GM06990 (cell line): ENCODE measurements at regions not wholly inside any gene's neighbourhood (a gene's known extent, or its start where the extent isn't known, plus 50 kb on each side); places are given as distances from the start of the nearest gene placed in this dataset.

Source experiments
- DNase-seq: peaks from one replicate; pipeline ENCODE4 v3.0.0-alpha.2; 2011; ENCODE audit not compliant: insufficient read length; ENCODE audit errors: extremely low read depth
- H3K27me3 ChIP-seq: replicated peaks from 2 replicates; pipeline ENCODE4 v1.6.0; 2011; ENCODE audit warnings: low read length; ENCODE audit not compliant: control insufficient read depth, insufficient read depth
- H3K36me3 ChIP-seq: 2 replicates; pipeline ENCODE4 v1.5.1; 2011; ENCODE audit warnings: low read length; ENCODE audit not compliant: control insufficient read depth, insufficient read depth
- H3K4me3 ChIP-seq: replicated peaks from 2 replicates; pipeline ENCODE4 v1.5.1; 2011; ENCODE audit warnings: low read depth, mild to moderate bottlenecking, control low read depth, low read length
- TF ChIP-seq, protein P1 (sequence below): IDR thresholded peaks from 2 replicates; pipeline ENCODE4 v1.5.1; 2011; ENCODE audit warnings: low read length, control low read depth, mild to moderate bottlenecking, inconsistent platforms; ENCODE audit not compliant: insufficient read depth, poor library complexity, severe bottlenecking

DNA sequence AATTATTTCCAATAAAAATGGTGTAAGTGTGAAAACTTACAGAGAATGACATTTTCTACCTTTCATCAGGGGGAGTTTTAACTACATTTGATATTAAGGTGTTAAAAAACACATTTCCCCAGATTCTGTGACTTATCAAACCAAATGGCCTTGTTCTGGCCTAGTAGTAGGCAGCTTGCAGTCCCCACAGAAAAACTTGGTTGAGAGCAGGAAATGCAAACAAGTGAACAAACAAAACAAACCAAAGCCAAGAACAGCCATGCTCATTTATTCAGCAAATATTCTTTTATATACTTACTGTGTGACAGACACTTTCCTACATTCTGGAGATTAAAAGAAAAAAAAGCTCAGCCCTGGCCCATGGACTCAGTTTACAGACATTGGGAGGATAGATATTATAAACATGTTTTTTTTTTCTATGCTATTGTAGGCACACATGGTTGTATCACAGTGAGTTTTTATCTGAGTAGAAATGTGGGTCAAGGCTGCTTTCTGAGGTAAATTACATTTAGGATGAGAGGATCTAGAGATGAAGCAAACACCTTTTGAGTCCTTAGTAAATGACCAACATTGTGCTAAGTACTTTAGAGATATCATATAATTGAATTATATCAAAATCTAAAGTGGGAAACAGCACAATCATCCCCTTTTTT, 449.2 kb upstream of the AADAT start:
- Histone ChIP-seq H3K36me3 (no peaks in the 10 kb centered on the region), H3K27me3 (no peaks in the 10 kb centered on the region), H3K4me3 (no peak overlapping the region)
- DNase-seq, result no peak
- TF ChIP-seq, protein P1, sequence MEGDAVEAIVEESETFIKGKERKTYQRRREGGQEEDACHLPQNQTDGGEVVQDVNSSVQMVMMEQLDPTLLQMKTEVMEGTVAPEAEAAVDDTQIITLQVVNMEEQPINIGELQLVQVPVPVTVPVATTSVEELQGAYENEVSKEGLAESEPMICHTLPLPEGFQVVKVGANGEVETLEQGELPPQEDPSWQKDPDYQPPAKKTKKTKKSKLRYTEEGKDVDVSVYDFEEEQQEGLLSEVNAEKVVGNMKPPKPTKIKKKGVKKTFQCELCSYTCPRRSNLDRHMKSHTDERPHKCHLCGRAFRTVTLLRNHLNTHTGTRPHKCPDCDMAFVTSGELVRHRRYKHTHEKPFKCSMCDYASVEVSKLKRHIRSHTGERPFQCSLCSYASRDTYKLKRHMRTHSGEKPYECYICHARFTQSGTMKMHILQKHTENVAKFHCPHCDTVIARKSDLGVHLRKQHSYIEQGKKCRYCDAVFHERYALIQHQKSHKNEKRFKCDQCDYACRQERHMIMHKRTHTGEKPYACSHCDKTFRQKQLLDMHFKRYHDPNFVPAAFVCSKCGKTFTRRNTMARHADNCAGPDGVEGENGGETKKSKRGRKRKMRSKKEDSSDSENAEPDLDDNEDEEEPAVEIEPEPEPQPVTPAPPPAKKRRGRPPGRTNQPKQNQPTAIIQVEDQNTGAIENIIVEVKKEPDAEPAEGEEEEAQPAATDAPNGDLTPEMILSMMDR, result no peak

DNA sequence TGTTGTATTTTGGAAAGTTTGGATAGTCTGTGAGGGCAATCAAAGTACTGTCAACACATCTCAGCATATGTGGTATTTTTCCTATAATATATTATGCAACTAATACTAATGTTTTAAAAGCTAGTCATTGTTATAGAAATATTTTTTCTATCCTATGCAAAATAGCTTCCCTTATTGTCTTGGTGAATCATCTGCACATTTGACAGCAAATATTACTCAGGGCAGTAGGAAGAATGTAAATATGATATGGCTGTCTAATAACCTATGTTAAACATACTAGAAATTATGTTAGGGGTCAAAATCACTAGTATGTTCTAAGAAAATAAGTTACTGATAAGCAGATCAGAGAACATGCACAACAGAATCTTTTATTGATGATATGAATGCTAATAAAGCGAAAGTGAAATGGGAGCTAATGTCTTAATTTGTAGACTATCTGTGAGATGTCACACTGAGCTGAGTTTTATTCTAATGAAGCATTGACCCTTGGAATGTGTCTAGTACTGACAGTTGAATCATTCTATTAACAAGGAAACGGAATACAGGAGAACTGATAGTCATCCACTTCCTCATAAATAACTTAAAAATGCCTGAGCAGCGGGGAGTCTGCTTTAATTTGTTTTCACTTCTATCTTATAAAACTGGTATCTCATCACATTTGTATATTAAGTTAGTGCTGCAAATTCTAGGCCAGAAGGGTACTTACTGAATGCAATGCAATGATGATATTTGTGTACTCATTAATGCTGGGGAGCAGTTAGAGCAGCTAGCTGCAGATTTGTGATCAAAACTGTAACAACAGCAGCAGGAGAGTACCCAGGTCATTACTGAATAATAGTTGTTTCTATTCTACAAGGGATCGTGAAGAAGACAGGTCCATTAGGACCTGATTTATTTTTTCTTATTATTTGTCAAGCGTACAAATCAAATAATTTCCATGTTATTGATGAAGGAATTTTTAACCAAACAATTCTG, 440.3 kb upstream of the AADAT start:
- H3K27me3 ChIP-seq, result no peaks in the 10 kb centered on the region
- no peak for DNase-seq
- TF ChIP-seq, protein P1, result no peak
- H3K36me3 ChIP-seq, result no peaks in the 10 kb centered on the region
- H3K4me3 ChIP-seq, result no peak overlapping the region

DNA sequence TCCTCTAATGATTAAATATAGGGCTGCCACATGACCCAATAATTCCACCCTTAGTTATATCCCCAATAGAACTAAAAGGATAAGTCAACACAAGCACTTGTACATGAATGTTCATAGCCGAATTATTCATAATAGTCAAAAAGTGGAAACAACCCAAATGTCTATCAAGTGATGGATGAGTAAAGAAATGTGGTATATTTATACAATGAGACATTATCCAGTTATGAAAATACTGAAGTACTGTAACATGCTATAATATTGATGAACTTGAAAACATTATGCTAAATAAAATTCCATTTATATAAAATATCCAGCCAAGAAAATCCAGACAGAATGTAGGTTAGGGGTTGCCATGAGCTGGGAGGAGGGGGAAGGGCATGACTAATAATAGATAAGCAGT, 436.7 kb upstream of the AADAT start:
- Histone ChIP-seq H3K27me3 (no peaks in the 10 kb centered on the region), H3K36me3 (no peaks in the 10 kb centered on the region), H3K4me3 (no peak overlapping the region)
- TF ChIP-seq, protein P1, result no peak
- no peak for DNase-seq

DNA sequence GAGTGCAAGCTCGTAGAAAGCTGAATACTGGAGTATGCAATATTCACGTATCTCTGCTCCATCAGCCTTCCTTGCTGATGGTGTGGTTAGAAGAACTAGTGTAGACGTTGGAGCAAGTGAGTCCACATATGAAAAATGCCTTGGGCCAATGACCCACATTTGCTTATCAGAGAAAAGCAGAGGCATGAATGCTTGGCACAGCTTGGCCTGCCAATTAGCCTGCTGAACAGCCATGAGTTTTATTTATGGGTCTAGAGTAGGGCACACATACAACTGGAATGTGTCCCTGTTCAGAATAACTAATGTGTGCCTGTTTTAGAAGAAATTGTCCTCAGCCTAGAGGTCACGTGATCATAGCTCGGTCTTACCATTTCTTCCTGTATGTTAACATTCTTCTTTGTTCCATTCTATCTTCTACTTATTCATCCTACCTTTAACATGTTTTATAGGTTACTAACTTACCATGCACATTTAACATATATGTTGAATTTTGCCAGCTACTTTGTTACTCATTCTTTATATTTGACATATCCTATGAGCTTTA, 432.7 kb upstream of the AADAT start:
- H3K27me3 ChIP-seq, result no peaks in the 10 kb centered on the region
- H3K4me3 ChIP-seq, result no peak overlapping the region
- TF ChIP-seq, protein P1, result no peak
- DNase-seq, result no peak
- no peaks in the 10 kb centered on the region for H3K36me3 ChIP-seq

DNA sequence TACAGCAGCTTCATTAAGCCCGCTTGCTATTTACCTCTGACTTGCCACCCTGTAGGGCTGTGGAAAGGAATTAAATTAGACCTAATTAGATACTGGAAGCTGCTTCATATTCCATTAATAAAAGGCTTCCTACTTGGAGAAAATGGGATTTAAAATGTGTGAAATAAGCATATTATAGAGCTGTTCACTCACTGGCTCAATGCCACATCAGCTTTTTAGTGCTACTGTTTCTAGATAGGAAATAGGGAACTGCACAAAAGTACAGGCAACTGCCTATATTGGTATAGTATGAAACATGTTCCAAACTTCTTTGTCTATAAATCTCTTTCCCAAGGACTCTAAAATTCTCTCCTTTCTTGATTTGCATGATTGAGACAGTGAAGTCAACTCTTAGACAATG, 407.9 kb upstream of the AADAT start:
- DNase-seq, result no peak
- H3K27me3 ChIP-seq, result no peaks in the 10 kb centered on the region
- H3K4me3 ChIP-seq, result no peak overlapping the region
- TF ChIP-seq, protein P1, result no peak
- no peaks in the 10 kb centered on the region for H3K36me3 ChIP-seq
